DND-41 (cell line): ENCODE measurements at regions not wholly inside any gene's neighbourhood (a gene's known extent, or its start where the extent isn't known, plus 50 kb on each side); places are given as distances from the start of the nearest gene placed in this dataset.

Source experiments
- ATAC-seq: fragments of 200-7000 bp; cut with Tn5 transposase; 3 replicates; pipeline ENCODE4 v1.9.1; 2021; ENCODE audit warnings: low read depth; ENCODE audit not compliant: insufficient read depth
- DNase-seq: peaks from one replicate; pipeline ENCODE4 v3.0.0-alpha.2; 2020
- H2AFZ ChIP-seq: 2 replicates; pipeline ENCODE4 v1.6.0; 2012; ENCODE audit warnings: low read depth, low read length
- H3K27ac ChIP-seq: 2 replicates; pipeline ENCODE4 v1.5.1; 2012; ENCODE audit warnings: low read length, inconsistent platforms
- H3K27me3 ChIP-seq: fragments of 200-600 bp; sonication (generic); 2 replicates; pipeline ENCODE4 v1.6.0; 2012; ENCODE audit warnings: low read length, mild to moderate bottlenecking, inconsistent platforms; ENCODE audit not compliant: insufficient read depth, poor library complexity
- H3K36me3 ChIP-seq: 2 replicates; pipeline ENCODE4 v1.5.1; 2012; ENCODE audit warnings: low read length, inconsistent platforms; ENCODE audit not compliant: insufficient read depth
- H3K4me1 ChIP-seq: 2 replicates; pipeline ENCODE4 v1.5.1; 2012; ENCODE audit warnings: mild to moderate bottlenecking, low read length; ENCODE audit not compliant: insufficient read depth
- H3K4me2 ChIP-seq: 2 replicates; pipeline ENCODE4 v1.6.0; 2012; ENCODE audit warnings: mild to moderate bottlenecking, moderate library complexity, low read length, inconsistent platforms; ENCODE audit not compliant: insufficient read depth
- H3K4me3 ChIP-seq, 2 experiments: fragments of 200-600 bp in 1 of 2; shearing (Covaris generic) in 1 of 2; 2 replicates each; pipeline ENCODE4 v1.5.1; 2012 to 2016; ENCODE audit warnings: inconsistent platforms in 2 of 2, low read length in 2 of 2, mild to moderate bottlenecking in 2 of 2, low read depth in 1 of 2, moderate library complexity in 1 of 2
- H3K79me2 ChIP-seq: 2 replicates; pipeline ENCODE4 v1.6.0; 2012; ENCODE audit warnings: low read length, inconsistent platforms; ENCODE audit not compliant: insufficient read depth
- H3K9ac ChIP-seq: 2 replicates; pipeline ENCODE4 v1.6.0; 2012; ENCODE audit warnings: low read depth, mild to moderate bottlenecking, inconsistent platforms, low read length, moderate library complexity
- H3K9me3 ChIP-seq: 2 replicates; pipeline ENCODE4 v1.5.1; 2012; ENCODE audit warnings: low read length, moderate library complexity, mild to moderate bottlenecking, inconsistent platforms; ENCODE audit not compliant: insufficient read depth, severe bottlenecking
- H4K20me1 ChIP-seq: 2 replicates; pipeline ENCODE4 v1.6.0; 2012; ENCODE audit warnings: low read length; ENCODE audit not compliant: insufficient read depth
- EZH2 ChIP-seq: IDR thresholded peaks from 3 replicates; pipeline ENCODE4 v1.6.1; 2012; ENCODE audit warnings: borderline replicate concordance, low read depth, mild to moderate bottlenecking, moderate library complexity, low read length, inconsistent platforms; ENCODE audit not compliant: severe bottlenecking
- TF ChIP-seq, protein P1 (sequence below): IDR thresholded peaks from 2 replicates; pipeline ENCODE4 v1.5.1; 2012; ENCODE audit warnings: borderline replicate concordance, low read length, moderate library complexity, mild to moderate bottlenecking; ENCODE audit not compliant: poor library complexity, severe bottlenecking; ENCODE audit errors: extremely low read depth

DNA sequence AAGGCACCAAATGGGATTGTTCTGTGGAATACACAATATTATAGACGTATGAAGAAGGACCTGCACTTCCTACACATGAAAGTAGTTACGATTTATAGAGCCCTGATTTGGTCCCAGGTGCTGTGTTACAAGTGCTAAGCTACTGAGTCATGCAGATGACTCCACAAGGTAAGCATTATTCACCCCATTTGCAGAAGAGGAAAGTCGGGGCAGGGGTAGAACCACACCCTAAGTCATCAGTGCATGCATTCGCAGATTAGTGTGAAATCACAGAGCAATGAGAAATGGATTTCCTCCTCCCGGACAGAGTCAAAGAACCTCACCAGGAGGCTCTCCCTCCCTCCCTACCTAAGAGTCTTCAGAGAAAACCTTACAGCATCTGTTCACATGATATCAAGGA is 279.5 kb downstream of the LRFN2 start:
- Histone ChIP-seq H3K4me1 (no peaks in the 10 kb centered on the region), H2AFZ (no peak overlapping the region), H3K4me3 (no peak overlapping the region), H3K9me3 (no peaks in the 10 kb centered on the region), H3K27me3 (no peaks in the 10 kb centered on the region), H3K36me3 (no peaks in the 10 kb centered on the region), H3K4me2 (no peak overlapping the region), H4K20me1 (no peaks in the 10 kb centered on the region), H3K27ac (no peak overlapping the region), H3K79me2 (no peaks in the 10 kb centered on the region), H3K9ac (no peak overlapping the region)
- no peak for DNase-seq
- TF ChIP-seq EZH2 = no peak
- TF ChIP-seq, protein P1, sequence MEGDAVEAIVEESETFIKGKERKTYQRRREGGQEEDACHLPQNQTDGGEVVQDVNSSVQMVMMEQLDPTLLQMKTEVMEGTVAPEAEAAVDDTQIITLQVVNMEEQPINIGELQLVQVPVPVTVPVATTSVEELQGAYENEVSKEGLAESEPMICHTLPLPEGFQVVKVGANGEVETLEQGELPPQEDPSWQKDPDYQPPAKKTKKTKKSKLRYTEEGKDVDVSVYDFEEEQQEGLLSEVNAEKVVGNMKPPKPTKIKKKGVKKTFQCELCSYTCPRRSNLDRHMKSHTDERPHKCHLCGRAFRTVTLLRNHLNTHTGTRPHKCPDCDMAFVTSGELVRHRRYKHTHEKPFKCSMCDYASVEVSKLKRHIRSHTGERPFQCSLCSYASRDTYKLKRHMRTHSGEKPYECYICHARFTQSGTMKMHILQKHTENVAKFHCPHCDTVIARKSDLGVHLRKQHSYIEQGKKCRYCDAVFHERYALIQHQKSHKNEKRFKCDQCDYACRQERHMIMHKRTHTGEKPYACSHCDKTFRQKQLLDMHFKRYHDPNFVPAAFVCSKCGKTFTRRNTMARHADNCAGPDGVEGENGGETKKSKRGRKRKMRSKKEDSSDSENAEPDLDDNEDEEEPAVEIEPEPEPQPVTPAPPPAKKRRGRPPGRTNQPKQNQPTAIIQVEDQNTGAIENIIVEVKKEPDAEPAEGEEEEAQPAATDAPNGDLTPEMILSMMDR = no peak
- ATAC-seq = no peak

DNA sequence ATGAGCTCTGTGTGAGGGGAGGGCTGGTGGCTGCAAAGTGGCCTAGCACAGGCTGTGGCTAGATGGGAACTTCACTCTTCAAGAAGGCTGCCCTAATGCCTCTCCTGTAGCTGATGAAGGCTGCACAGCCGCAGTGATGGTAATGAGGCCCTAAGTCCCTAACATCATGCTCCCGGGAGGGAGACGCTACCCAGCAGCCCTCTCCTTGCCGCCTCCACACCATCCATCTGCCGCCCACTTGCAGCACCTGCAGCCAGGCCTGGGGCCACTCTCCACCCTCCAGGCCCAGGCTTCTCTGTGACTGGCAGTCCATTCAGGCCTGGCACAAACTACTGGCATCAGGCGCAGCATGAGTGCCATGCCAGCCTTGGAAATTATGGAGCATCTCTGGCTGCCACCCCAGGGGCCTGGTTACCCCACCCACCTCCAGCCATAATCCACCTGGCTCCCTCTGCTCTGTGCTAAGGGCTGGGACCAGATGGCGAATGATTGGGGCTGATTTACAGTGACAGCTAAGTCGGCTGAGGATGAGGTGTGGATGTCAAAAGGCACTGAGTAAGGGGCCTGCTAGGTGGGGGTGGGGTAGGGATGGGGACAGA is 284.2 kb downstream of the LRFN2 start:
- DNase-seq = no peak
- no peak for ATAC-seq
- no peak overlapping the region for H3K4me3 ChIP-seq
- no peak overlapping the region for H3K9ac ChIP-seq
- no peaks in the 10 kb centered on the region for H4K20me1 ChIP-seq
- H3K9me3 ChIP-seq = no peaks in the 10 kb centered on the region
- H3K36me3 ChIP-seq = no peaks in the 10 kb centered on the region
- no peaks in the 10 kb centered on the region for H3K79me2 ChIP-seq
- no peak overlapping the region for H3K4me2 ChIP-seq
- no peak overlapping the region for H2AFZ ChIP-seq
- TF ChIP-seq, protein P1 = no peak
- TF ChIP-seq EZH2 = no peak
- no peaks in the 10 kb centered on the region for H3K4me1 ChIP-seq
- H3K27me3 ChIP-seq = no peaks in the 10 kb centered on the region
- no peak overlapping the region for H3K27ac ChIP-seq

DNA sequence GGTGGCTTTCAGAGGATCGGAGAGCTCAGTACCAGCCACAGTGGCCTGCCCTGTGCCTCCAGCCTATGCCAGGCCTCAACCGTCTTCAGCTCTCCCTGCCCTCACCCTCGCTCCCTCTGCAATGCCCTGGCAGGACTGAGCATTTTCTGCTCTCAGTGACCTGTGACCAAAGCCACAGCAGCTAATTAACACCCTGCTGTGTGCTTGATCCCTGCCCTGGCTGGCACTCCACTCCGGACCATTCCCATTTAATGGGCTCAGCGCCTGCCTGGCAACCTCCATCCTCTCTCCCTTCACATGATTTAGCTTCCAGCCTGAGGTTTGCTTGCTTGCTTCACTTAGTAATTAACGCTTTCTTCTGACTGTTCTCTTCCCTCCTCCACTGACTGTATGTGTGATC is 287.5 kb downstream of the LRFN2 start:
- no peaks in the 10 kb centered on the region for H3K9me3 ChIP-seq
- H3K36me3 ChIP-seq = no peaks in the 10 kb centered on the region
- H3K9ac ChIP-seq = no peak overlapping the region
- H3K27ac ChIP-seq = no peak overlapping the region
- DNase-seq (no peak), ATAC-seq (no peak)
- TF ChIP-seq, protein P1 = no peak
- no peak for TF ChIP-seq EZH2
- no peak overlapping the region for H2AFZ ChIP-seq
- H3K4me2 ChIP-seq = no peak overlapping the region
- H4K20me1 ChIP-seq = no peaks in the 10 kb centered on the region
- no peak overlapping the region for H3K4me3 ChIP-seq
- H3K4me1 ChIP-seq = no peaks in the 10 kb centered on the region
- no peaks in the 10 kb centered on the region for H3K27me3 ChIP-seq
- no peaks in the 10 kb centered on the region for H3K79me2 ChIP-seq

DNA sequence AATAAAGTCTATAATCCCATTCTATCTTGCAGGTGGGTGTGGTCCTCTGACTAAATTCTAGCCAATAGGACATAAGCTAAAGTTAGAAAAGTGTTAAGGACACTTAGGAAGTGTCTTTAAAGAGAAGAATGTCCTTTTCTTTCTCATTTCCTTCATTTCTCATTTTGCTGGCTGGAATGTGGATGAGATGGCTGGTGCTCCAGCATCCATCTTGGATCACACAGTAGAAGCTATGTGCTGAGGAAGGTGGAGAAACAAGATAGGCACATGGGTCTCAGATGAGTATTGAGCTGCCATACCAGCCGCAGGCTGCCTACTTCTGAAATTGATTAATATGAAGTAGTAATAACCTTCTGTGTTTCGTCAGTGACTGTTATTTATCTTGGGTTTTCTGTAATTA is 289.0 kb downstream of the LRFN2 start:
- H4K20me1 ChIP-seq = no peaks in the 10 kb centered on the region
- no peak overlapping the region for H3K4me2 ChIP-seq
- DNase-seq = no peak
- no peak overlapping the region for H3K27ac ChIP-seq
- no peaks in the 10 kb centered on the region for H3K36me3 ChIP-seq
- no peak overlapping the region for H2AFZ ChIP-seq
- no peak overlapping the region for H3K9ac ChIP-seq
- no peaks in the 10 kb centered on the region for H3K4me1 ChIP-seq
- TF ChIP-seq, protein P1 = no peak
- TF ChIP-seq EZH2 = no peak
- no peaks in the 10 kb centered on the region for H3K27me3 ChIP-seq
- H3K9me3 ChIP-seq = no peaks in the 10 kb centered on the region
- ATAC-seq = no peak
- H3K79me2 ChIP-seq = no peaks in the 10 kb centered on the region
- H3K4me3 ChIP-seq = no peak overlapping the region
